Fibroblast of lung (primary cell): ENCODE measurements at regions not wholly inside any gene's neighbourhood (a gene's known extent, or its start where the extent isn't known, plus 50 kb on each side); places are given as distances from the start of the nearest gene placed in this dataset.

Source experiments
- DNase-seq, 2 donors: peaks; one replicate each; pipeline versions ENCODE4 v3.0.0 to v3.0.0-alpha.2; 2010; ENCODE audit warnings: low read depth in 2 of 2
- H2AFZ ChIP-seq: 2 replicates; pipeline ENCODE4 v1.5.1; 2012; ENCODE audit warnings: low read length, control low read depth, inconsistent platforms
- H3K27ac ChIP-seq: 2 replicates; pipeline ENCODE4 v1.5.1; 2011; ENCODE audit warnings: low read length, control low read depth; ENCODE audit not compliant: insufficient read depth
- H3K27me3 ChIP-seq: 2 replicates; pipeline ENCODE4 v1.5.1; 2011; ENCODE audit warnings: mild to moderate bottlenecking, low read length; ENCODE audit not compliant: control insufficient read depth, insufficient read depth
- H3K36me3 ChIP-seq: 2 replicates; pipeline ENCODE4 v1.5.1; 2011; ENCODE audit warnings: low read length; ENCODE audit not compliant: control insufficient read depth, insufficient read depth
- H3K4me1 ChIP-seq: 2 replicates; pipeline ENCODE4 v1.5.1; 2011; ENCODE audit warnings: low read length; ENCODE audit not compliant: control insufficient read depth, insufficient read depth; ENCODE audit errors: extremely low read depth
- H3K4me2 ChIP-seq: 2 replicates; pipeline ENCODE4 v1.5.1; 2011; ENCODE audit warnings: low read length, control low read depth; ENCODE audit not compliant: insufficient read depth; ENCODE audit errors: extremely low read depth
- H3K4me3 ChIP-seq, 4 experiments: fragments of 200-600 bp in 1 of 4; sonication (generic) in 1 of 4; replicated peaks in 1 of 4; 2 replicates each; pipeline ENCODE4 v1.5.1; 2011 to 2016; ENCODE audit warnings: low read length in 4 of 4, low read depth in 3 of 4, mild to moderate bottlenecking in 3 of 4, control low read depth in 2 of 4, inconsistent platforms in 1 of 4, mixed read lengths in 1 of 4; ENCODE audit not compliant: insufficient read depth in 1 of 4; ENCODE audit errors: control extremely low read depth in 1 of 4
- H3K79me2 ChIP-seq: 2 replicates; pipeline ENCODE4 v1.5.1; 2012; ENCODE audit warnings: mild to moderate bottlenecking, low read length, inconsistent platforms; ENCODE audit not compliant: control insufficient read depth, insufficient read depth
- H3K9ac ChIP-seq: 2 replicates; pipeline ENCODE4 v1.5.1; 2011; ENCODE audit warnings: mild to moderate bottlenecking, low read length, control low read depth; ENCODE audit not compliant: insufficient read depth
- H3K9me3 ChIP-seq: 2 replicates; pipeline ENCODE4 v1.5.1; 2012; ENCODE audit warnings: low read depth, low read length; ENCODE audit not compliant: control insufficient read depth, insufficient read depth
- H4K20me1 ChIP-seq: 2 replicates; pipeline ENCODE4 v1.5.1; 2011; ENCODE audit warnings: low read length; ENCODE audit not compliant: control insufficient read depth, insufficient read depth; ENCODE audit errors: extremely low read depth
- CTCF ChIP-seq, 2 donors: IDR thresholded peaks in 1 of 2; conservative IDR thresholded peaks in 1 of 2; 1 replicate in 1 of 2; 2 replicates in 1 of 2; pipeline ENCODE4 v1.5.1; 2011 to 2012; ENCODE audit warnings: low read length in 2 of 2, control low read depth in 1 of 2, inconsistent platforms in 1 of 2, low read depth in 1 of 2, mild to moderate bottlenecking in 1 of 2
- EZH2 ChIP-seq: IDR thresholded peaks from 2 replicates; pipeline ENCODE4 v1.5.1; 2012; ENCODE audit warnings: low read length, control low read depth, mild to moderate bottlenecking; ENCODE audit errors: missing control alignments

- Histone ChIP-seq H3K4me2 (no peak overlapping the region), H3K9ac (no peak overlapping the region), H3K27ac (no peak overlapping the region), H3K4me1 (no peaks in the 10 kb centered on the region), H3K4me3 (no peak overlapping the region), H3K36me3 (no peaks in the 10 kb centered on the region), H3K27me3 (no peaks in the 10 kb centered on the region), H3K79me2 (no peaks in the 10 kb centered on the region), H2AFZ (no peak overlapping the region), H3K9me3 (no peaks in the 10 kb centered on the region), H4K20me1 (no peaks in the 10 kb centered on the region)
- no peak for TF ChIP-seq EZH2
- TF ChIP-seq CTCF (conservative IDR thresholded peaks at IDR 0.05 in 1 of 2, IDR thresholded peaks at IDR 0.05 in 1 of 2; ENCODE audit: low read depth in 1 of 2, low read length in 2 of 2) = no peak
- peak in 1 of 2 donors; percentile 41 for DNase-seq
These were observed 68.5 kb upstream of the TENT5A start for GRCh38 chr6:81820980-81821379.

- no peaks in the 10 kb centered on the region for H3K4me1 ChIP-seq
- TF ChIP-seq EZH2 (no peak), CTCF (conservative IDR thresholded peaks at IDR 0.05 in 1 of 2, IDR thresholded peaks at IDR 0.05 in 1 of 2; ENCODE audit: low read depth in 1 of 2, low read length in 2 of 2) (no peak)
- H3K79me2 ChIP-seq = no peaks in the 10 kb centered on the region
- no peak overlapping the region for H3K9ac ChIP-seq
- H3K27me3 ChIP-seq = no peaks in the 10 kb centered on the region
- no peak overlapping the region for H3K4me2 ChIP-seq
- H3K9me3 ChIP-seq = no peaks in the 10 kb centered on the region
- H3K4me3 ChIP-seq = no peak overlapping the region
- DNase-seq = no peak
- H2AFZ ChIP-seq = no peak overlapping the region
- H3K36me3 ChIP-seq = no peaks in the 10 kb centered on the region
- H3K27ac ChIP-seq = no peak overlapping the region
- no peaks in the 10 kb centered on the region for H4K20me1 ChIP-seq
These were observed 67.9 kb upstream of the TENT5A start for GRCh38 chr6:81820422-81820821.

- Histone ChIP-seq H3K4me1 (peaks cover 2% of the 10 kb centered on the region), H2AFZ (no peak overlapping the region), H3K27me3 (no peaks in the 10 kb centered on the region), H3K27ac (no peak overlapping the region), H3K36me3 (no peaks in the 10 kb centered on the region), H3K9me3 (no peaks in the 10 kb centered on the region), H3K4me2 (no peak overlapping the region), H4K20me1 (no peaks in the 10 kb centered on the region), H3K79me2 (no peaks in the 10 kb centered on the region), H3K9ac (no peak overlapping the region), H3K4me3 (no peak overlapping the region)
- no peak for TF ChIP-seq CTCF (conservative IDR thresholded peaks at IDR 0.05 in 1 of 2, IDR thresholded peaks at IDR 0.05 in 1 of 2; ENCODE audit: low read depth in 1 of 2, low read length in 2 of 2)
- TF ChIP-seq EZH2 = no peak
- no peak for DNase-seq
These were observed 67.3 kb upstream of the TENT5A start for GRCh38 chr6:81819767-81820166.
